MM.1S (cell line): ENCODE measurements at regions not wholly inside any gene's neighbourhood (a gene's known extent, or its start where the extent isn't known, plus 50 kb on each side); places are given as distances from the start of the nearest gene placed in this dataset.

ENCODE experiments used
- CTCF ChIP-seq: fragments of 300-600 bp; sonication (generic); IDR thresholded peaks from 2 replicates; pipeline ENCODE4 v1.5.1; 2016; ENCODE audit warnings: antibody characterized with exemption, low read length, mixed read lengths
- EZH2 ChIP-seq: fragments of 300-600 bp; sonication (generic); optimal IDR thresholded peaks from 2 replicates; pipeline ENCODE3; 2017; ENCODE audit warnings: low read depth, mild to moderate bottlenecking, antibody characterized with exemption, low read length, mixed read lengths
- EZH2phosphoT487 ChIP-seq: fragments of 300-600 bp; sonication (generic); IDR thresholded peaks from 2 replicates; pipeline ENCODE4 v1.6.1; 2018; ENCODE audit warnings: antibody characterized with exemption, low read length

- TF ChIP-seq CTCF = no peak
- TF ChIP-seq EZH2phosphoT487 = no peak
- no peak for TF ChIP-seq EZH2
Observed at GRCh38 chr3:165981318-165981717, 144.1 kb upstream of the BCHE start.
